A204.1 (cell line): ENCODE measurements at regions not wholly inside any gene's neighbourhood (a gene's known extent, or its start where the extent isn't known, plus 50 kb on each side); places are given as distances from the start of the nearest gene placed in this dataset.

ENCODE experiments used
- FAIRE-seq: peaks from 2 replicates; lab custom pipeline; 2012; peaks lifted over from hg19 to GRCh38; lab: Jason Lieb, UNC

- FAIRE-seq = no peak
Observed at GRCh38 chr2:173590276-173590861, 235.7 kb downstream of the CDCA7 start.

- no peak for FAIRE-seq
Observed at GRCh38 chr2:173593109-173593508, 238.4 kb downstream of the CDCA7 start.

GRCh38 chr2:173596244-173596643 is 241.6 kb downstream of the CDCA7 start:
- FAIRE-seq = no peak

- no peak for FAIRE-seq
Observed at GRCh38 chr2:173598525-173598924, 243.9 kb downstream of the CDCA7 start.

- FAIRE-seq = no peak
Observed at GRCh38 chr2:173599821-173600359, 245.2 kb downstream of the CDCA7 start.

GRCh38 chr2:173602153-173602795 is 247.6 kb downstream of the CDCA7 start:
- no peak for FAIRE-seq

GRCh38 chr2:173605994-173606393 is 251.3 kb downstream of the CDCA7 start:
- FAIRE-seq = no peak

GRCh38 chr2:173606619-173607248 is 252.1 kb downstream of the CDCA7 start:
- FAIRE-seq = no peak

GRCh38 chr2:173607606-173608311 is 253.1 kb downstream of the CDCA7 start:
- FAIRE-seq = no peak

- no peak for FAIRE-seq
Observed at GRCh38 chr2:173611121-173611520, 256.4 kb downstream of the CDCA7 start.

- FAIRE-seq = no peak
Observed at GRCh38 chr2:173612354-173612753, 257.7 kb downstream of the CDCA7 start.

GRCh38 chr2:173613386-173613785 is 258.7 kb downstream of the CDCA7 start:
- FAIRE-seq = no peak

- no peak for FAIRE-seq
Observed at GRCh38 chr2:173614265-173614930, 259.7 kb downstream of the CDCA7 start.

- FAIRE-seq = no peak
Observed at GRCh38 chr2:173623438-173624319, 269.0 kb downstream of the CDCA7 start.

GRCh38 chr2:173625315-173625714 is 270.6 kb downstream of the CDCA7 start:
- no peak for FAIRE-seq

GRCh38 chr2:173629076-173629475 is 274.4 kb downstream of the CDCA7 start:
- no peak for FAIRE-seq

GRCh38 chr2:173630425-173631126 is 275.9 kb downstream of the CDCA7 start:
- FAIRE-seq = no peak

- no peak for FAIRE-seq
Observed at GRCh38 chr2:173631127-173631460, 276.4 kb downstream of the CDCA7 start.

- no peak for FAIRE-seq
Observed at GRCh38 chr2:173644146-173644545, 289.5 kb downstream of the CDCA7 start.

GRCh38 chr2:173647681-173648311 is 293.1 kb downstream of the CDCA7 start:
- FAIRE-seq = no peak
